ENCODE measurements at regions not wholly inside any gene's neighbourhood (a gene's known extent, or its start where the extent isn't known, plus 50 kb on each side); places are given as distances from the start of the nearest gene placed in this dataset.

GRCh38 chr17:13384626-13385025 is 217.1 kb downstream of the HS3ST3A1 start:
- TF ChIP-seq, protein P1, sequence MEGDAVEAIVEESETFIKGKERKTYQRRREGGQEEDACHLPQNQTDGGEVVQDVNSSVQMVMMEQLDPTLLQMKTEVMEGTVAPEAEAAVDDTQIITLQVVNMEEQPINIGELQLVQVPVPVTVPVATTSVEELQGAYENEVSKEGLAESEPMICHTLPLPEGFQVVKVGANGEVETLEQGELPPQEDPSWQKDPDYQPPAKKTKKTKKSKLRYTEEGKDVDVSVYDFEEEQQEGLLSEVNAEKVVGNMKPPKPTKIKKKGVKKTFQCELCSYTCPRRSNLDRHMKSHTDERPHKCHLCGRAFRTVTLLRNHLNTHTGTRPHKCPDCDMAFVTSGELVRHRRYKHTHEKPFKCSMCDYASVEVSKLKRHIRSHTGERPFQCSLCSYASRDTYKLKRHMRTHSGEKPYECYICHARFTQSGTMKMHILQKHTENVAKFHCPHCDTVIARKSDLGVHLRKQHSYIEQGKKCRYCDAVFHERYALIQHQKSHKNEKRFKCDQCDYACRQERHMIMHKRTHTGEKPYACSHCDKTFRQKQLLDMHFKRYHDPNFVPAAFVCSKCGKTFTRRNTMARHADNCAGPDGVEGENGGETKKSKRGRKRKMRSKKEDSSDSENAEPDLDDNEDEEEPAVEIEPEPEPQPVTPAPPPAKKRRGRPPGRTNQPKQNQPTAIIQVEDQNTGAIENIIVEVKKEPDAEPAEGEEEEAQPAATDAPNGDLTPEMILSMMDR (conservative IDR thresholded peaks at IDR 0.05) = no peak
- H3K9me3 Mint-ChIP-seq = peaks cover 2 to 3% of the 10 kb centered on the region in 2 experiments; a peak in 2 of 5 replicates
- no peaks in the 10 kb centered on the region for H3K4me1 ChIP-seq (ENCODE audit: insufficient read depth, low read length)
- no peak overlapping the region for H2BK15ac ChIP-seq (ENCODE audit: low read depth, low read length)
- DNase-seq = no peak
- H2AFZ ChIP-seq (ENCODE audit: low read length) = no peak overlapping the region
- H2BK12ac ChIP-seq (ENCODE audit: insufficient read length, low read depth, low read length) = no peak overlapping the region
- H3K18ac ChIP-seq (ENCODE audit: insufficient read length, low read depth, low read length) = no peak overlapping the region
- no peaks in the 10 kb centered on the region for H3K9me3 ChIP-seq (ENCODE audit: control insufficient read depth, low read depth, low read length)
- H3T11ph ChIP-seq (ENCODE audit: low read length) = no peak overlapping the region
- no peaks in the 10 kb centered on the region for H4K20me1 ChIP-seq (ENCODE audit: control insufficient read depth, insufficient read depth, insufficient read length)
- H3K36me3 Mint-ChIP-seq (ENCODE audit: insufficient read depth in 1 of 3, low read depth in 3 of 3) = no peaks in the 10 kb centered on the region; a peak in 1 of 7 replicates
- no peak overlapping the region for H3K4me3 Mint-ChIP-seq
- no CpG with 5 or more reads among the region's 1 CpG for WGBS (ENCODE audit: extremely low coverage, insufficient read length, low lambda C conversion rate)
- no peak overlapping the region for H3K56ac ChIP-seq (ENCODE audit: insufficient read length, low read depth, low read length)
- H2BK5ac ChIP-seq (ENCODE audit: insufficient read length, low read length) = no peak overlapping the region
- H2AK5ac ChIP-seq (ENCODE audit: insufficient read length, low read length) = no peak overlapping the region
- H3K4ac ChIP-seq (ENCODE audit: low read depth, low read length) = no peak overlapping the region
- no peaks in the 10 kb centered on the region for H3K27me3 ChIP-seq (ENCODE audit: insufficient read depth, low read length)
- no peak overlapping the region for H3K4me2 ChIP-seq (ENCODE audit: insufficient read depth, insufficient read length, low read length)
- H4K8ac ChIP-seq (replicated peaks; ENCODE audit: insufficient read length, low read depth, low read length) = no peak overlapping the region
- H2BK20ac ChIP-seq (ENCODE audit: low read depth, low read length, poor library complexity, severe bottlenecking) = no peak overlapping the region
- H3K9ac ChIP-seq (ENCODE audit: extremely low read depth, insufficient read length, low read length) = no peak overlapping the region
- H2BK120ac ChIP-seq (ENCODE audit: low read depth, low read length, poor library complexity, severe bottlenecking) = no peak overlapping the region
- no peaks in the 10 kb centered on the region for H3K27me3 Mint-ChIP-seq (ENCODE audit: low read depth)
- no peaks in the 10 kb centered on the region for H3K23me2 ChIP-seq (ENCODE audit: insufficient read length, low read depth, low read length, poor library complexity, severe bottlenecking)
- no peak overlapping the region for H3K23ac ChIP-seq (ENCODE audit: insufficient read length, low read depth, low read length)
- H3K4me1 Mint-ChIP-seq = no peaks in the 10 kb centered on the region
- H3K27ac Mint-ChIP-seq = no peak overlapping the region
- no peak overlapping the region for H3K27ac ChIP-seq (ENCODE audit: insufficient read length, low read depth, low read length)
- no peak overlapping the region for H4K5ac ChIP-seq (ENCODE audit: insufficient read length, low read depth, low read length)
- H4K91ac ChIP-seq (ENCODE audit: insufficient read length, low read depth, low read length) = no peak overlapping the region
- H3K14ac ChIP-seq (ENCODE audit: insufficient read depth, low read length) = no peak overlapping the region
- H3K79me2 ChIP-seq (ENCODE audit: insufficient read depth, low read length) = no peaks in the 10 kb centered on the region
- H3K79me1 ChIP-seq (ENCODE audit: insufficient read depth, low read depth, low read length, poor library complexity, severe bottlenecking) = no peaks in the 10 kb centered on the region

All from H9 (cell line).